ENCODE measurements at regions not wholly inside any gene's neighbourhood (a gene's known extent, or its start where the extent isn't known, plus 50 kb on each side); places are given as distances from the start of the nearest gene placed in this dataset.

DNA sequence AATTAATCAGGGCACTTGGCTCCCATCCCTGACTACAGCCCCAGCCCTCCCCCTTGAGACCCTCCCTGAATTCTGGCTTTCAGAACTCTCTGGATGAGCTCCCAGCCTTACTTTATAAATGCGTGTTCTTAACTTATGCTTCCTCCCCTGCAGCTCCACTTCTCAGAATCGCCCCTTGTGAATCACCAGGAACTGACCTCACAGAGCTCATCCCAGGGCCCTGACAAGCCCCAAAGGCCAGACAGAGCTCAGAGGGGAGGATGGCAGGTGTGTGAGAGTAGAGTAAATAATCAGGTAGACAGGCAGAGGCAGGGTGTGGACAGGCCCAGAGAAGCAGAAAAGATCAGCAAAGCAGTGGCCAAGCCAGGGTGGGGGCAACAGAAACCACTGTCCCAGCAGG, 68.2 kb upstream of the FOXN3 start:
- no peak overlapping the region for H3K4me3 ChIP-seq (ENCODE audit: control insufficient read depth, low read depth, low read length)
- no peak for DNase-seq (ENCODE audit: low read depth)
- TF ChIP-seq, protein P1, sequence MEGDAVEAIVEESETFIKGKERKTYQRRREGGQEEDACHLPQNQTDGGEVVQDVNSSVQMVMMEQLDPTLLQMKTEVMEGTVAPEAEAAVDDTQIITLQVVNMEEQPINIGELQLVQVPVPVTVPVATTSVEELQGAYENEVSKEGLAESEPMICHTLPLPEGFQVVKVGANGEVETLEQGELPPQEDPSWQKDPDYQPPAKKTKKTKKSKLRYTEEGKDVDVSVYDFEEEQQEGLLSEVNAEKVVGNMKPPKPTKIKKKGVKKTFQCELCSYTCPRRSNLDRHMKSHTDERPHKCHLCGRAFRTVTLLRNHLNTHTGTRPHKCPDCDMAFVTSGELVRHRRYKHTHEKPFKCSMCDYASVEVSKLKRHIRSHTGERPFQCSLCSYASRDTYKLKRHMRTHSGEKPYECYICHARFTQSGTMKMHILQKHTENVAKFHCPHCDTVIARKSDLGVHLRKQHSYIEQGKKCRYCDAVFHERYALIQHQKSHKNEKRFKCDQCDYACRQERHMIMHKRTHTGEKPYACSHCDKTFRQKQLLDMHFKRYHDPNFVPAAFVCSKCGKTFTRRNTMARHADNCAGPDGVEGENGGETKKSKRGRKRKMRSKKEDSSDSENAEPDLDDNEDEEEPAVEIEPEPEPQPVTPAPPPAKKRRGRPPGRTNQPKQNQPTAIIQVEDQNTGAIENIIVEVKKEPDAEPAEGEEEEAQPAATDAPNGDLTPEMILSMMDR (conservative IDR thresholded peaks at IDR 0.05; ENCODE audit: control insufficient read depth, insufficient read depth, low read depth, low read length), result no peak

DNA sequence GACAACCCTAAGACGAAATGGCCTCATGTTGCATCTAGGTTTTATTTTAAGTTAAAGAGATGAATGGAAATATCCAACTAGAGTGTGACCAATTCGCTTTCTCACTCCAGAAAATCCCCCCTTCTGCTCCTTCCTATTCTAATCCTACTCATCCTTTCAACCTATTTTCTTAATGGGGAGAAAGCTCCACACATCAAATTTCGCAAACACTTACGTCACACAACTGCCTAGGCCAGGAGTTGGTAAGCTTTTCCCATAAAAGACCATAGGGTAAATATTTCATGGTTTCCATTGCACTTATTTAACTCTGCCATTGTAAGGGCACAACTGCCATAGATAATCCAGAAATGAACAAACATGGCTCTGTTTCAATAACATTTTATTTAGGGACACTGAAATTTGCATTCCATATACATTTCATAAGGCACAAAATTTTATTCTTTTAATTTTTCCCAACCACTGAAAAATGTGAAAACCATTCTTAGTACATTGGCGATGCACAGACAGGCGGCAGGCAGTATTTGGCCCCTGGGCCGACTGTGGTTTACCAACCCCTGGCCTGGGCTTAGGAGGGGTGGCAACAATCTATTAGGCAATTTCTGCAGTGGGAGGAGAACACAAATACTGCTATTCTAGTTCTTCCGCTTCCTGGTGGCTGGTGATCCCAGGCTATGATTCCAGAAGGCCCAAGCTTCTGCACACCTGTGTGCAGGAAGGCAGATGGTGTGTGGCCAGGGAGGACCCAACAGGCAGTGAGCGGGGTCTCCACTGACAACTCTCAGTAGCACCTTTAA, 67.2 kb upstream of the FOXN3 start:
- TF ChIP-seq, protein P1 (conservative IDR thresholded peaks at IDR 0.05; ENCODE audit: control insufficient read depth, insufficient read depth, low read depth, low read length), result no peak
- no peak overlapping the region for H3K4me3 ChIP-seq (ENCODE audit: control insufficient read depth, low read depth, low read length)
- no peak for DNase-seq (ENCODE audit: low read depth)

DNA sequence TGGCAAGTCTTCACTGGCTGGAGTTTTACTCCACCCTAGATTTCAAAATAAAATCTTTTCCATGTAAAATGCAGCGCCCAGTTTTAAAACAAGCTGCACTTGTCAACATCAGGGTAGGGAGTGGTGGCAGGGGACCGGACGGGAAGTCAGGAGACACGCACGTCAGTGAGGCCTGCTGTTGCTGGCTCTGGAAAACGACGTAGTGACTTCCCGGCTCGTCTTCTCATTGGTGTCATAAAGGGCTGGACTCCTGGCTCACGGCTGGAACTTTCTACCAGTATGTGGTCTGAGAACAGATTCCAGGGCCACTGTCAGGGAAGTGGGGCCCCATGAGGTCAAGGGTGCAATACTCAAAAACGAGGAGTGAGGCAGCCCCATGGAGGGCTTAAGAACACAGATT, 64.2 kb upstream of the FOXN3 start:
- no peak overlapping the region for H3K4me3 ChIP-seq (ENCODE audit: control insufficient read depth, low read depth, low read length)
- TF ChIP-seq, protein P1 (conservative IDR thresholded peaks at IDR 0.05; ENCODE audit: control insufficient read depth, insufficient read depth, low read depth, low read length), result no peak
- DNase-seq (ENCODE audit: low read depth), result no peak

DNA sequence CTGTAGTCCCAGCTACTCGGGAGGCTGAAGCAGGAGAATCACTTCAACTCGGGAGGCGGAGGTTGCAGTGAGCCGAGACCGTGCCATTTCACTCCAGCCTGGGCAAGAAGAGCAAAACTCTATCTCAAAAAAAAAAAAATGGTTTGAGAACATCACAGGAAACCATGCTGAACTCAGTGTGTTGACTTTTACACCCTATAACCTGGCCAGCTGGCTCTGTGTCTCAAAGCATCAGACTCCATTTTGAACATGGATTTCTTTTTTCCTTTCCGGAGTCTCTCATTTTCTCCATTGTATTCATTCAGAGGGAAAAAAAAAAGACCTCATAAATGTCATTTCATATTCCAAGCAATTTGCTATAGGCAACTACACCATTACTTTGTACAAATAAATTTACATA, 63.2 kb upstream of the FOXN3 start:
- H3K4me3 ChIP-seq (ENCODE audit: control insufficient read depth, low read depth, low read length), result no peak overlapping the region
- no peak for DNase-seq (ENCODE audit: low read depth)
- TF ChIP-seq, protein P1 (conservative IDR thresholded peaks at IDR 0.05; ENCODE audit: control insufficient read depth, insufficient read depth, low read depth, low read length), result no peak

DNA sequence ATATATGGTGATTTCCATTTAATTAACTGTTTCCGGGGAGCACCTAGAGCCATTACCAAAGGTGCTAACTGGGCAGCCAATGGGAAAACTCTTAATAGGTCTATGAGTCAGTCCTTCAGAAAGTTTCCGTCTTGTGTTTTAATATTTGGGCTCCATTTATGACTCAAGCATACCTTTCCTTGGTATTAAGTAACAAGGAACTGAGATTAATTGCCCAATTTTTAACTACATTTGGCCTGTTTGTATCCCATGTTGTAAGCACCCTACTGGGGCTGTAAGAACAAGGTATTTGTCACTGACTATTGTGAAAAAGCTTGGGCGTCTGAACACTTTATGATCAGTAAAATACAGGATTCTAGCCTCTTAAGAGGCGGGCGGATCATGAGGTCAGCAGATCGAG, 62.8 kb upstream of the FOXN3 start:
- peak; percentile 52 for DNase-seq (ENCODE audit: low read depth)
- TF ChIP-seq, protein P1 (conservative IDR thresholded peaks at IDR 0.05; ENCODE audit: control insufficient read depth, insufficient read depth, low read depth, low read length), result no peak
- no peak overlapping the region for H3K4me3 ChIP-seq (ENCODE audit: control insufficient read depth, low read depth, low read length)

DNA sequence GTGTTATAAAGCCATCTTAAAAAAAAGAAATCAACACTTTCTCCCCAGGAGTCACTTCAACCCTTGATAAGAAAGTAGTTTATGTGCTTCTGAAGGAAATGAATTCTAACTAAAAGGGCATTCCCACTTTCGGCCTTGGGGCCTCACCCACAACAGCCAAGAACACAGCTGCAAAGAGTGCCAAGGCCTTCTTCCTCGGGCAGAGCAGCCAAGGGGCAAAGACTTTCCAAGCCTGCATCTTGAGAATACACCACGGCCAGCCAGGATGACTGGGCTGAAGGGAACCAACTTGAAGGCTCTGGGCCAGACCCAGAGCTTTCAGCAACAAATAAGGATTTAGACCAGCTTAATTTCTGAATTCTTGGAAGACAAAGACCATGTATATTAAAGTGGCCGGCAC, 60.4 kb upstream of the FOXN3 start:
- no peak overlapping the region for H3K4me3 ChIP-seq (ENCODE audit: control insufficient read depth, low read depth, low read length)
- DNase-seq (ENCODE audit: low read depth), result no peak
- TF ChIP-seq, protein P1 (conservative IDR thresholded peaks at IDR 0.05; ENCODE audit: control insufficient read depth, insufficient read depth, low read depth, low read length), result no peak

Data from fibroblast of mammary gland (primary cell).